ENCODE measurements at regions not wholly inside any gene's neighbourhood (a gene's known extent, or its start where the extent isn't known, plus 50 kb on each side); places are given as distances from the start of the nearest gene placed in this dataset.

GRCh38 chr13:63107179-63107943 is 1691.7 kb upstream of the PCDH20 start:
- DNase-seq: no peak

GRCh38 chr13:63094717-63095116 is 1679.1 kb upstream of the PCDH20 start:
- no peak for DNase-seq

GRCh38 chr13:63093907-63094469 is 1678.3 kb upstream of the PCDH20 start:
- no peak for DNase-seq

- DNase-seq: no peak
These were observed 1676.8 kb upstream of the PCDH20 start for GRCh38 chr13:63092456-63092855.

- no peak for DNase-seq
These were observed 1674.9 kb upstream of the PCDH20 start for GRCh38 chr13:63090524-63090923.

- no peak for DNase-seq
These were observed 1672.6 kb upstream of the PCDH20 start for GRCh38 chr13:63088226-63088625.

- no peak for DNase-seq
These were observed 1670.6 kb upstream of the PCDH20 start for GRCh38 chr13:63086286-63086685.

- no peak for DNase-seq
These were observed 1670.2 kb upstream of the PCDH20 start for GRCh38 chr13:63085851-63086250.

GRCh38 chr13:63081400-63082014 is 1665.9 kb upstream of the PCDH20 start:
- DNase-seq: no peak

GRCh38 chr13:63075126-63075525 is 1659.5 kb upstream of the PCDH20 start:
- DNase-seq: no peak

- no peak for DNase-seq
These were observed 1634.6 kb upstream of the PCDH20 start for GRCh38 chr13:63050287-63050686.

- DNase-seq: no peak
These were observed 1633.0 kb upstream of the PCDH20 start for GRCh38 chr13:63048653-63049052.

GRCh38 chr13:63044589-63045313 is 1629.1 kb upstream of the PCDH20 start:
- no peak for DNase-seq

GRCh38 chr13:63042686-63043085 is 1627.0 kb upstream of the PCDH20 start:
- no peak for DNase-seq

- DNase-seq: no peak
These were observed 1626.2 kb upstream of the PCDH20 start for GRCh38 chr13:63041640-63042414.

GRCh38 chr13:63026285-63026797 is 1610.7 kb upstream of the PCDH20 start:
- DNase-seq: no peak

- no peak for DNase-seq
These were observed 1610.1 kb upstream of the PCDH20 start for GRCh38 chr13:63025741-63026140.

GRCh38 chr13:63024458-63024857 is 1608.8 kb upstream of the PCDH20 start:
- DNase-seq: no peak

- no peak for DNase-seq
These were observed 1596.3 kb upstream of the PCDH20 start for GRCh38 chr13:63011996-63012395.

GRCh38 chr13:63010072-63010658 is 1594.5 kb upstream of the PCDH20 start:
- no peak for DNase-seq

GRCh38 chr13:63005625-63006024 is 1590.0 kb upstream of the PCDH20 start:
- DNase-seq: no peak

GRCh38 chr13:62997696-62998095 is 1582.0 kb upstream of the PCDH20 start:
- DNase-seq: no peak
